GM20000 (cell line): ENCODE measurements at regions not wholly inside any gene's neighbourhood (a gene's known extent, or its start where the extent isn't known, plus 50 kb on each side); places are given as distances from the start of the nearest gene placed in this dataset.

Experiments
- DNase-seq: peaks from one replicate; pipeline ENCODE4 v3.0.0; 2012; ENCODE audit warnings: low spot score
- TF ChIP-seq, protein P1 (sequence below): IDR thresholded peaks from 2 replicates; pipeline ENCODE4 v1.5.1; 2012; ENCODE audit warnings: mild to moderate bottlenecking, control low read depth; ENCODE audit errors: extremely low read depth, missing control alignments

DNA sequence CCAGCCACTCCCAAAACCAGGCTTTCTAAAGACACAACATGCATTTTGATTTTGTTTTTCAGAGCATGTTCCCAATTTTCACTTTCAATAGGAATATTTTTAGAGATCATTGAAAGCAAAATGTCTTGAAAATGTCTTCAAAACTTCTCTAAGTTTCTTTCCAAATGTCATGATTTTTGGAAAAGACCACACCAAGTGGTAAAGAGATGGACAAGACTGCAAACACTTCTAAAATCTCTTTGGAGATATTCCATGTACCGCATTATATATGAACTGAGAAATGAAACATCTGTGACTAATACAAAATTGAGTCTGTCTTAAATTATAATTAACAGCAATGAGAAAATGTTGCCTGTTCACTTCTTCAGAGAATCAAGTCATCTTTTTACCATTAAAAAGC, 418.0 kb upstream of the PKN2 start:
- no peak for DNase-seq
- TF ChIP-seq, protein P1, sequence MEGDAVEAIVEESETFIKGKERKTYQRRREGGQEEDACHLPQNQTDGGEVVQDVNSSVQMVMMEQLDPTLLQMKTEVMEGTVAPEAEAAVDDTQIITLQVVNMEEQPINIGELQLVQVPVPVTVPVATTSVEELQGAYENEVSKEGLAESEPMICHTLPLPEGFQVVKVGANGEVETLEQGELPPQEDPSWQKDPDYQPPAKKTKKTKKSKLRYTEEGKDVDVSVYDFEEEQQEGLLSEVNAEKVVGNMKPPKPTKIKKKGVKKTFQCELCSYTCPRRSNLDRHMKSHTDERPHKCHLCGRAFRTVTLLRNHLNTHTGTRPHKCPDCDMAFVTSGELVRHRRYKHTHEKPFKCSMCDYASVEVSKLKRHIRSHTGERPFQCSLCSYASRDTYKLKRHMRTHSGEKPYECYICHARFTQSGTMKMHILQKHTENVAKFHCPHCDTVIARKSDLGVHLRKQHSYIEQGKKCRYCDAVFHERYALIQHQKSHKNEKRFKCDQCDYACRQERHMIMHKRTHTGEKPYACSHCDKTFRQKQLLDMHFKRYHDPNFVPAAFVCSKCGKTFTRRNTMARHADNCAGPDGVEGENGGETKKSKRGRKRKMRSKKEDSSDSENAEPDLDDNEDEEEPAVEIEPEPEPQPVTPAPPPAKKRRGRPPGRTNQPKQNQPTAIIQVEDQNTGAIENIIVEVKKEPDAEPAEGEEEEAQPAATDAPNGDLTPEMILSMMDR, result no peak

DNA sequence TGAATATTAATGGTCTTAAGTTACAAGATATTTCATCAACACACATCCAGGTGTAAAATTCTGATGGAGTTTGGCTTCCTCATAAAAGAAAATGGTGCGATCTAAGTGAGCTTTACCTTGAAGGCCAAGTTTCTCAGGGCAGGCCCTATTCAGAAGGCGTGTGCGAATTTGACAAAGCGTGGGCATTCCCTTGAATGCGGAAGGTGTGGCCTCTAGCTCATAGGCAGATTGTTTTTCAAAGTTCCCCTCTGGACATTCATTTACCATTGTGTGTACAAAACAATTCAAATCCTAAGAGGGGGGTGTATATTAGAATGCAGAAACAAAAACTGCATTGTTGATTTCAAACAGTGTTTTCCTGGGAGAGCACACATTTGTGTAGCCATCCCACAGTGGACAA, 411.9 kb upstream of the PKN2 start:
- no peak for DNase-seq
- TF ChIP-seq, protein P1, result no peak

DNA sequence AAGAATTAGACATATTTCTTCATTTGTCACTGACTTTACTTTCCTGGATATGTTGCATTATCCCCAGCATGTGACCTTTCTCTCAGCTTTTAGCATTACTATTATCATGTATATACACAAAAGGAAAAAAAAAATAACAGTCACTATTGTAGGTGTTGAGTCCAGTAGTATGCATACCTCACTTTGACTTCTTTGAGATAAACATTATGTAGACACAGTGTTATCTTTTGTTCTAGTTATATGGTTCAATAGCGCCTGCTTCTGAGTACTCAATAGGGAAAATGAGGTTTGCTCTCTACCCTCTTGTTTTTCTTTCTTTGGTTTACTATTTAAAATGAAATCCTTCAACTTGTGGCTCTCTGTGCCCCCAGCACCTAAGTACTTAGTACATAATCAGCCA, 409.6 kb upstream of the PKN2 start:
- TF ChIP-seq, protein P1, result no peak
- DNase-seq, result no peak

DNA sequence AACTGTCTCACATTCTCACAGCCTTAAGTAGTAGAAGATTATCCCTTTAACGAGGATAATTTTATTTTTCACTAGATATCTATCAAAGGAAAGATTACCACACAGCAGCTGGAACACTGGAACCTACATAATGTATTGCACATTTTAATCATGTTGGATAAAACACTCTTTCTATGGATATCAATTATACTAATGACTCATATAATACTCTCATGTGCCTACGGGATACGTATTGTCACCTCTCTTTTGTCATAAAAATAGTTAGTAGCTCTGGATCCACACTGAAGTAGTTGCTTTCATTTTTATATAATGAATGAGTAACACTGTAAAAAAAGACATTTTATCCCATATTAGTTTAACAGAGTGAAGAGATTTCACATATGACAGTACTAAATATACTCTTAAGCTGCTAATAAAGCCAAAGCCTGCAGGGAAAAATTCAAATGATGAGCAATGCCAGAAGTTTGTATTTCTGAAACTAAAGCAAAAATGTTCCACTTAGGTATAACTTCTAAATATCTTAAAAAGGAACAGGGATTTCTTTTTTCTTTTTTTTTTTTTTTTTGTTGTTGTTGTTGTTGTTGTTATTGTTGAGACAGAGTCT, 408.7 kb upstream of the PKN2 start:
- TF ChIP-seq, protein P1, result no peak
- DNase-seq, result no peak

DNA sequence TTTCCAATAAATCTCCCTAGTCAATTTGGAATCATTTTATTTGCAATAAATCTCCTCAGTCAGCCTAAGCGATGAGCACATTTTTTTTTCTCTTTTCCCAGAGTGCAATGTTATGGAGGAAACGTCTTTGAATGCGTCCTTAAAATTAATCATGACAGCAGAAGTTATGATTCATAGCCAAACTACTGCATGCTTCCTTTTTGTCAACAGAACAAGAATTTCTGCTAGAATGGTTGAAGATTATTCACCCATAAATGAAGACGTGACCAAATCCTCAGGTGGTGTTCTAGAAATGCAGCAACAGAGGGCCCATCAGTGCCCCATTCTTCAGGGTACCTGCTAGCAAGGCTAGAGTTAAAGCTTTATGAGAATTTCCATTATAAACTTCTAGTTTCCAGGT, 407.9 kb upstream of the PKN2 start:
- TF ChIP-seq, protein P1, result no peak
- no peak for DNase-seq

DNA sequence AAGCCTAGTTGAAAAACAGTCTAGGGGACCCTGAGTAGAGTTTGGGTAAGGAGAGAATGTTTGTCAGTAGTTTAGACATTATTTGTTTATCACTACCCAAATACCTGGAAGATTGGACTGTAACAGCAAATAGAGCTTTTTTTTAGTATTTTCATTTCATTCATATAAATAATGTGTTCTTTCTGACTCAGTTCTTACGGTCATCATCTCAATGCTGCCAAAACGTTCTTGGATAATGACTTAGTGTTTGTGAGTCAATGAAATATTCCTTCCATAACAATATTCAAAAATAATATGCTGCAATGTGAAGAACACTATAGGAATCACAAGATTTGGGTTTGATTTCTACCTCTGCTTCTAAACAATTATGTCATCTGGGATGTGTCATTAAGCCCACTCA, 400.0 kb upstream of the PKN2 start:
- DNase-seq, result no peak
- TF ChIP-seq, protein P1, result no peak

DNA sequence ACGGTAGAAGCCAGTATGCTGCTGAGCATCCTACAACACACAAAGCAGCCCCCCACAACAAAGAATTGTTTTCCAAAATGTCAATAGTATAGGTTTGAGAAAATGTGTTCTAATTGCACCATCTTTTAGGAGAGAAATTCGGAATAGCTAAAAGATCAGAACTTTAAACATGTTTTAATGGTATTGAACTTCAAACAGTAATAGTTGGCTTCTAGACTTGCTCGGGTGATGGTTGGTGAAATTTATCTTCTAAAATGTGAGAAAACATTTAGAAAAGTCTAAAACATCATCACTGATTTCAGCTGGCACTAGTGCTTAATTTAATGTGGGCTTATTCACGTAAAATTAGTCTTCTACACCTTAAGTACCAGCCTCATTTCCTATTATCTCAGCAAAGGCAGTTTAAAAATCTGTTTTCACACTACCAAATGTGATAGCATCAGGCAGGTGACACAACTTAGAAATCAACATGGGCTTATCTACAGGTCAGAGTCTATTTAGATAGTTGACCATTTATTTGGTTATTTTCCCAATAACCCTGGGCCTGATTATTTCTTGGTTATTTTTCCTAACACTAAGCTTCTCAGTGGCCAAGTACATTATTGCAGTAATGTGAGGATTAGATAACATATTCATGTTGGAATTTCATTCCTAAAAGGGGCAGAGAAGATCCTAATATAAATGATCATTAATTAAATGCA, 399.3 kb upstream of the PKN2 start:
- no peak for DNase-seq
- TF ChIP-seq, protein P1, result no peak
